GM21447 (cell line): ENCODE measurements at regions not wholly inside any gene's neighbourhood (a gene's known extent, or its start where the extent isn't known, plus 50 kb on each side); places are given as distances from the start of the nearest gene placed in this dataset.
"Not testable (repeated sequence)": the region's sequence is repeated elsewhere in the genome, so short reads cannot be mapped to it uniquely, and the experiment has no call there.

ENCODE experiments used
- ATAC-seq: cut with Tn5 transposase; IDR thresholded peaks from one replicate; pipeline ENCODE4 v1.9.1; 2021; ENCODE audit not compliant: unreplicated experiment

GRCh38 chr11:71383461-71383860 lies 64.7 kb downstream of the DHCR7 start:
- peak; percentile 77 for ATAC-seq

GRCh38 chr11:71381781-71382505 lies 66.2 kb downstream of the DHCR7 start:
- no peak for ATAC-seq

GRCh38 chr11:71379701-71380100 lies 68.5 kb downstream of the DHCR7 start:
- ATAC-seq = no peak

- ATAC-seq = peak; percentile 74
These were observed 74.3 kb downstream of the DHCR7 start for GRCh38 chr11:71373791-71374454.

- ATAC-seq = peak; percentile 44
These were observed 75.2 kb downstream of the DHCR7 start for GRCh38 chr11:71372693-71373657.

- no peak for ATAC-seq
These were observed 76.5 kb downstream of the DHCR7 start for GRCh38 chr11:71371674-71372069.

- no peak for ATAC-seq
These were observed 77.1 kb downstream of the DHCR7 start for GRCh38 chr11:71370895-71371673.

- no peak for ATAC-seq
These were observed 78.0 kb downstream of the DHCR7 start for GRCh38 chr11:71370020-71370747.

- ATAC-seq = no peak
These were observed 78.8 kb downstream of the DHCR7 start for GRCh38 chr11:71369411-71369810.

GRCh38 chr11:71368966-71369365 lies 79.2 kb downstream of the DHCR7 start:
- ATAC-seq = no peak

GRCh38 chr11:71367756-71368155 lies 80.4 kb downstream of the DHCR7 start:
- no peak for ATAC-seq

- not testable (repeated sequence) for ATAC-seq
These were observed 80.9 kb downstream of the DHCR7 start for GRCh38 chr11:71367276-71367675.

- no peak for ATAC-seq
These were observed 82.1 kb downstream of the DHCR7 start for GRCh38 chr11:71366076-71366475.

- ATAC-seq = no peak
These were observed 82.6 kb downstream of the DHCR7 start for GRCh38 chr11:71365626-71366025.

- ATAC-seq = no peak
These were observed 83.4 kb downstream of the DHCR7 start for GRCh38 chr11:71364806-71365205.

- ATAC-seq = no peak
These were observed 84.0 kb downstream of the DHCR7 start for GRCh38 chr11:71364176-71364671.

GRCh38 chr11:71363721-71364120 lies 84.5 kb downstream of the DHCR7 start:
- no peak for ATAC-seq

GRCh38 chr11:71358963-71359567 lies 89.1 kb downstream of the DHCR7 start:
- no peak for ATAC-seq

- ATAC-seq = no peak
These were observed 90.0 kb downstream of the DHCR7 start for GRCh38 chr11:71358122-71358728.
